Endodermal cell (in vitro differentiated cells): ENCODE measurements at regions not wholly inside any gene's neighbourhood (a gene's known extent, or its start where the extent isn't known, plus 50 kb on each side); places are given as distances from the start of the nearest gene placed in this dataset.
A peak's percentile ranks its signal among the peaks of the same experiment; 100 is the strongest.
"Not testable (repeated sequence)": the region's sequence is repeated elsewhere in the genome, so short reads cannot be mapped to it uniquely, and the experiment has no call there.

ENCODE experiments used
- DNase-seq: peaks from one replicate; pipeline ENCODE4 v3.0.0-alpha.2; 2017
- H3K27ac ChIP-seq: 2 replicates; pipeline ENCODE4 v1.5.1; 2013; ENCODE audit warnings: mild to moderate bottlenecking, low read depth, low read length, moderate library complexity
- H3K27me3 ChIP-seq: 2 replicates; pipeline ENCODE4 v1.6.1; 2013; ENCODE audit warnings: mild to moderate bottlenecking, low read length, moderate library complexity; ENCODE audit not compliant: insufficient read depth, control insufficient read depth, poor library complexity, severe bottlenecking
- H3K36me3 ChIP-seq: 2 replicates; pipeline ENCODE4 v1.7.0; 2013; ENCODE audit warnings: mild to moderate bottlenecking, low read length, moderate library complexity; ENCODE audit not compliant: control insufficient read depth, insufficient read depth
- H3K4me1 ChIP-seq: one replicate; pipeline ENCODE4 v1.7.0; 2013; ENCODE audit warnings: low read length; ENCODE audit not compliant: control insufficient read depth, insufficient read depth
- H3K4me3 ChIP-seq: 2 replicates; pipeline ENCODE4 v1.5.1; 2013; ENCODE audit warnings: mild to moderate bottlenecking, low read length, moderate library complexity
- H3K9ac ChIP-seq: 2 replicates; pipeline ENCODE4 v1.6.1; 2013; ENCODE audit warnings: mild to moderate bottlenecking, low read length, moderate library complexity; ENCODE audit not compliant: poor library complexity, severe bottlenecking; ENCODE audit errors: extremely low read depth
- H3K9me3 ChIP-seq: 2 replicates; pipeline ENCODE4 v1.6.1; 2013; ENCODE audit warnings: mild to moderate bottlenecking, low read length, moderate library complexity; ENCODE audit not compliant: control insufficient read depth
- H3K27ac Mint-ChIP-seq: 2 replicates; pipeline ENCODE4 v1.8.0; 2020; ENCODE audit warnings: mixed read lengths
- H3K27me3 Mint-ChIP-seq: 2 replicates; pipeline ENCODE4 v1.8.0; 2021; ENCODE audit warnings: mild to moderate bottlenecking, mixed read lengths; ENCODE audit not compliant: insufficient read depth
- H3K36me3 Mint-ChIP-seq: 2 replicates; pipeline ENCODE4 v1.8.0; 2020; ENCODE audit warnings: low read depth, mixed read lengths
- H3K4me1 Mint-ChIP-seq: 2 replicates; pipeline ENCODE4 v1.8.0; 2020; ENCODE audit warnings: mixed read lengths
- H3K4me3 Mint-ChIP-seq: 2 replicates; pipeline ENCODE4 v1.8.0; 2020; ENCODE audit warnings: mild to moderate bottlenecking, moderate library complexity, mixed read lengths
- H3K9me3 Mint-ChIP-seq: 2 replicates; pipeline ENCODE4 v1.8.0; 2020; ENCODE audit warnings: mild to moderate bottlenecking, mixed read lengths
- CTCF ChIP-seq: fragments of 200-600 bp; sonication (generic); conservative IDR thresholded peaks from 2 replicates; pipeline ENCODE4 v1.5.0; 2021; ENCODE audit warnings: antibody characterized with exemption, mild to moderate bottlenecking
- WGBS, 2 experiments: methylation state at CpG; one replicate each; pipeline versions ENCODE4 v1.1.5 to v1.1.7; 2013; ENCODE audit warnings: missing lambda C conversion rate in 2 of 2, mixed read lengths in 1 of 2; ENCODE audit not compliant: insufficient coverage in 1 of 2, insufficient read length in 1 of 2; 5-methylcytosine and 5-hydroxymethylcytosine counted together

- no peaks in the 10 kb centered on the region for H3K27me3 ChIP-seq
- H3K36me3 ChIP-seq = no peaks in the 10 kb centered on the region
- H3K27ac Mint-ChIP-seq = no peak overlapping the region
- no peak for TF ChIP-seq CTCF
- DNase-seq = no peak
- no peak overlapping the region for H3K4me3 ChIP-seq
- H3K9ac ChIP-seq = no peak overlapping the region
- no peaks in the 10 kb centered on the region for H3K36me3 Mint-ChIP-seq
- no peaks in the 10 kb centered on the region for H3K4me1 ChIP-seq
- H3K27ac ChIP-seq = no peak overlapping the region
- H3K9me3 ChIP-seq = no peaks in the 10 kb centered on the region
- no peaks in the 10 kb centered on the region for H3K4me1 Mint-ChIP-seq
- no peak overlapping the region for H3K4me3 Mint-ChIP-seq
- no peaks in the 10 kb centered on the region for H3K9me3 Mint-ChIP-seq
- no peaks in the 10 kb centered on the region for H3K27me3 Mint-ChIP-seq
Observed at GRCh38 chr19:27964185-27964584, 1248.8 kb downstream of the UQCRFS1 start.

DNA sequence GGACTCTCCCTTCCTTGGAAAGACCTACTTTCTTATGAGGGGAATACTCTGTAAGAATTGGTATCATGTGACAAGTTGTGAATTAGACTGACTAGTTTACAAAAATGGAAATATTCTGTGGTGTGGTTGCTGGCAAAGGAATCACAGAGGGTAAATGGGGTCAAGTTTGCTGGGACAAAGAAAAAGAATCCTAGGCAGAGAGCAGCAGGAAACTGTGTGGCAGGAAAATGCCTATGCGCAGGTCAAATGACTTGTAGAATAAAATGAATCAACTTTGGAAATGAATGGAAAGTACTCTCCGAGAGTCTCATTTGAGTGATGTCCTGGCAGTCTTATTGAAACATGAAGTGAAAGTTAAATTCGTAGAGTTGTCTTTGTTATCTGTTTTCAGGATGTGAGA, 1250.7 kb downstream of the UQCRFS1 start:
- H3K9me3 ChIP-seq = no peaks in the 10 kb centered on the region
- peak overlapping the region; percentile 77 for H3K27ac ChIP-seq
- DNase-seq = no peak
- Mint-ChIP-seq H3K9me3 (no peaks in the 10 kb centered on the region), H3K27ac (no peak overlapping the region), H3K36me3 (no peaks in the 10 kb centered on the region), H3K4me1 (no peaks in the 10 kb centered on the region), H3K4me3 (no peak overlapping the region), H3K27me3 (no peaks in the 10 kb centered on the region)
- no peaks in the 10 kb centered on the region for H3K4me1 ChIP-seq
- H3K36me3 ChIP-seq = no peaks in the 10 kb centered on the region
- H3K9ac ChIP-seq = no peak overlapping the region
- WGBS, 2 experiments = 51 to 72% methylated on average over 3 of the region's 3 CpGs
- no peaks in the 10 kb centered on the region for H3K27me3 ChIP-seq
- TF ChIP-seq CTCF = no peak
- H3K4me3 ChIP-seq = no peak overlapping the region

DNA sequence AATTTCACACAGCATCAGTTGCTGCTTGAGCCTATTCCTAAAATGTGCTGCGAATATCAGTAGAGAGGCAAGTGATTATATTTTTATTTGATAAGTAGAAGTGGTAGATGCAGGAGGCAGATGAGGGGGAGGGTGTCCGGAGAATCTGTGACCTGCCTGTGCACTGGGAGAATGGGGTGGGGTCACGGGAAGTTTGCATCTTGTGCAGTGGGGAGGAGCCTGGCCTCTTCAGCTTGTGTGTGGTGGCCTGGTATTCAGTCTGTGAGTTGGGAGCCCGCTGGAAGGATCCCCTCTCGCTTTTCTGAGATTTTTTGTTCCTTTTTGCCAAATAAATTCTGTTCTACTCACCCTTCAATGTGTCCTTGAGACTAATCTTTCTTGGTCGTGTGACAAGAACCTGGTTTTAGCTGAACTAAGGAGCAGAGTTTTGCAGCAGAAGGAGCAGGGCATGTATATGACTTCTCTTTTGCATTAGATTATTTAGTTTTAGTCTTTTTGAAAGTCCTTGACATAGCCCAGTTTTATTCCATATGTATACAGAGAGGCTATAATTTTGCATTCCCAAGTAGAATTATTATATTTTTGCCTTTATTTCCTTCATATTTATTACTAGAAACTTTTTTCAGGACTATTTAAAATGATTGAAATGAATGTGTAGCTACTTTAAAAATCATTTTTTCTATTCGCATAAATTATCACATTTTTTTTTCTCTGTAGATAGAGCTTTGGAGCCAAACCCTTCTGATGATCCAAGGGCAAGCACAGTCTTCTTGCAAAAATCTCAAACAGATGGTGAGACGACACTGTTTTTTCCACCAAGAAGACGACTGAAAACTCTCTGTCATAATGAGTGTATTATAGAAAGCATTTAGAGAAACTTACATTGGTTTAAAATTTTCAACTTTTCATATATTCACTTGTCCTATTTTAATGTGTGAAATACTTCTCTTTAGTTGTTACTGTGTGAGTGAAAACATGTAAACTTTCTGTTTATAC, 1257.2 kb downstream of the UQCRFS1 start:
- H3K27ac ChIP-seq = no peak overlapping the region
- no peak for TF ChIP-seq CTCF

GRCh38 chr19:27942607-27943006, 1270.3 kb downstream of the UQCRFS1 start:
- H3K36me3 ChIP-seq, H3K27ac ChIP-seq, H3K27me3 Mint-ChIP-seq, H3K9me3 ChIP-seq, H3K4me3 ChIP-seq, H3K4me1 ChIP-seq, H3K9ac ChIP-seq, H3K27ac Mint-ChIP-seq, H3K27me3 ChIP-seq, H3K4me1 Mint-ChIP-seq, H3K36me3 Mint-ChIP-seq, DNase-seq, H3K4me3 Mint-ChIP-seq: not testable (repeated sequence)
- H3K9me3 Mint-ChIP-seq = peaks cover 73% of the 10 kb centered on the region
- WGBS, 2 experiments = 91 to 100% methylated on average over 1 of the region's 4 CpGs

More for the DNA sequence above, 1257.2 kb downstream of the UQCRFS1 start:
- Histone ChIP-seq H3K4me1 (no peaks in the 10 kb centered on the region), H3K9ac (no peak overlapping the region), H3K9me3 (no peaks in the 10 kb centered on the region), H3K27me3 (no peaks in the 10 kb centered on the region), H3K4me3 (no peak overlapping the region), H3K36me3 (no peaks in the 10 kb centered on the region)
- Mint-ChIP-seq H3K4me3 (no peak overlapping the region), H3K27ac (no peak overlapping the region), H3K36me3 (no peaks in the 10 kb centered on the region), H3K4me1 (no peaks in the 10 kb centered on the region), H3K27me3 (no peaks in the 10 kb centered on the region), H3K9me3 (peaks cover 8% of the 10 kb centered on the region)
- WGBS, 2 experiments = 78 to 83% methylated on average over 1 to 9 of the region's 9 CpGs
- DNase-seq = no peak
